ENCODE measurements at regions not wholly inside any gene's neighbourhood (a gene's known extent, or its start where the extent isn't known, plus 50 kb on each side); places are given as distances from the start of the nearest gene placed in this dataset.

DNA sequence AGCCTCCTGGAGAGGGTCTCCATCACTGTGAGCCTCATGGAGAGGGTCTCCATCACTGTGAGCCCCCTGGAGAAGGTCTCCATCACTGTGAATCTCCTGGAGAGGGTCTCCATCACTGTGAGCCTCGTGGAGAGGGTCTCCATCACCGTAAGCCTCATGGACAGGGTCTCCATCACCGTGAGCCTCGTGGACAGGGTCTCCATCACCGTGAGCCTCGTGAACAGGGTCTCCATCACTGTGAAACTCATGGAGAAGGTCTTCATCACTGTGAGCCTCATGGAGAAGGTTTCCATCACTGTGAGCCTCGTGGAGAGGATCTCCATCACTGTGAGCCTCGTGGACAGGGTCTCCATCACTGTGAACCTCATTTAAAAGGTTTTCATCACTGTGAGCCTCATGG, 140.0 kb downstream of the ERMARD start:
- TF ChIP-seq POLR2AphosphoS5 (IDR thresholded peaks at IDR 0.05) = no peak
- TF ChIP-seq, protein P1, sequence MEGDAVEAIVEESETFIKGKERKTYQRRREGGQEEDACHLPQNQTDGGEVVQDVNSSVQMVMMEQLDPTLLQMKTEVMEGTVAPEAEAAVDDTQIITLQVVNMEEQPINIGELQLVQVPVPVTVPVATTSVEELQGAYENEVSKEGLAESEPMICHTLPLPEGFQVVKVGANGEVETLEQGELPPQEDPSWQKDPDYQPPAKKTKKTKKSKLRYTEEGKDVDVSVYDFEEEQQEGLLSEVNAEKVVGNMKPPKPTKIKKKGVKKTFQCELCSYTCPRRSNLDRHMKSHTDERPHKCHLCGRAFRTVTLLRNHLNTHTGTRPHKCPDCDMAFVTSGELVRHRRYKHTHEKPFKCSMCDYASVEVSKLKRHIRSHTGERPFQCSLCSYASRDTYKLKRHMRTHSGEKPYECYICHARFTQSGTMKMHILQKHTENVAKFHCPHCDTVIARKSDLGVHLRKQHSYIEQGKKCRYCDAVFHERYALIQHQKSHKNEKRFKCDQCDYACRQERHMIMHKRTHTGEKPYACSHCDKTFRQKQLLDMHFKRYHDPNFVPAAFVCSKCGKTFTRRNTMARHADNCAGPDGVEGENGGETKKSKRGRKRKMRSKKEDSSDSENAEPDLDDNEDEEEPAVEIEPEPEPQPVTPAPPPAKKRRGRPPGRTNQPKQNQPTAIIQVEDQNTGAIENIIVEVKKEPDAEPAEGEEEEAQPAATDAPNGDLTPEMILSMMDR (IDR thresholded peaks at IDR 0.05) = no peak
- no peak for TF ChIP-seq POLR2A (IDR thresholded peaks at IDR 0.05)
- TF ChIP-seq EP300 (IDR thresholded peaks at IDR 0.05) = no peak

Measured in gastroesophageal sphincter (tissue), 3 donors.